ENCODE measurements at regions not wholly inside any gene's neighbourhood (a gene's known extent, or its start where the extent isn't known, plus 50 kb on each side); places are given as distances from the start of the nearest gene placed in this dataset.

- H3K4me1 ChIP-seq (ENCODE audit: control insufficient read depth in 1 of 2, insufficient read depth in 2 of 2, low read length in 2 of 2) = no peaks in the 10 kb centered on the region
- H3K4me3 ChIP-seq (ENCODE audit: low read length in 2 of 2) = no peak overlapping the region
- no peak overlapping the region for H3K27ac ChIP-seq (ENCODE audit: low read depth in 1 of 2, low read length in 2 of 2)
- WGBS, 2 donors = 54 to 61% methylated on average over 16 of the region's 16 CpGs
- H3K36me3 ChIP-seq (ENCODE audit: control insufficient read depth in 1 of 2, insufficient read depth in 2 of 2, low read length in 1 of 2) = no peaks in the 10 kb centered on the region
- H3K9me3 ChIP-seq (ENCODE audit: control insufficient read depth, low read length) = no peaks in the 10 kb centered on the region
- peaks cover 0 to 2% of the 10 kb centered on the region in 2 donors for H3K27me3 ChIP-seq (ENCODE audit: control insufficient read depth in 1 of 2, insufficient read depth in 2 of 2, low read length in 1 of 2)
- DNase-seq = no peak
- intact Hi-C loops (cut with DNase I) = no loop called here
- no peak for ATAC-seq (ENCODE audit: low FRiP score)
Observed at GRCh38 chr1:22347854-22348760, 103.5 kb upstream of the ZBTB40 start.

DNA sequence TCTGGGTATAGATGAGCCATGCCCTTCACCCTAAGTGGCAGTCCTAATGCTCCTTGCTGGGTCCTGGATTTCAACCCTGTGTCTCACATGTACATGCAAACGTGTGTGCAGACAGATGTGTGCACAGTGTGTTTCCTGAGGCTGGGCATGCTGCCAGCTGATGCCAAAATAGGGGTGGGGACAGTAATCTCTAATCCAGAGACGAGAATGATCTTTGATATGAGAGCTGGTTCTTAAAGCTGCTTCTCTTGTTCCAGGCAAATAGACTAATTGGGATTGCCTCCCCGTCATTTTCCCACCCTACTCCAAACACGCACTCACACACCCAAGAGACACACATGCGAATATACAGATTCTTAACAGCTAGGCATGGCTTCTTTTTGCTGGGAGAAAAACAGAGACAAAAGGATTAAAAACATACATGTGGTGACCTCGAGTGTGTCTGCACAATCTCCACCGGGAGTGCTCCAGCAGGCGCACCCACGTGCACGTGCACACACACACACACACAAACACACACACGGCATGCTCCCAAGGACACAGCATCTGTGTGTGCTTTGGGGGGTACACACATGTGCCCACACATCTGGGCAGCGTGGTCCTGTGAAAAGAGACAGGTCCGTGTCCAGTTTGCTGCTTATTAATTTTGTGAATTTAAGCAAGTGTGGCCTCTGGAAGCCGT is 102.1 kb upstream of the ZBTB40 start:
- H3K9me3 ChIP-seq (ENCODE audit: control insufficient read depth, low read length) = no peaks in the 10 kb centered on the region
- H3K4me3 ChIP-seq (ENCODE audit: low read length in 2 of 2) = no peak overlapping the region
- intact Hi-C loops (cut with DNase I) = no loop called here
- no peaks in the 10 kb centered on the region for H3K4me1 ChIP-seq (ENCODE audit: control insufficient read depth in 1 of 2, insufficient read depth in 2 of 2, low read length in 2 of 2)
- WGBS, 2 donors = 25% methylated on average over 14 of the region's 14 CpGs
- ATAC-seq (ENCODE audit: low FRiP score) (peak; percentile 15), DNase-seq (no peak)
- no peaks in the 10 kb centered on the region for H3K36me3 ChIP-seq (ENCODE audit: control insufficient read depth in 1 of 2, insufficient read depth in 2 of 2, low read length in 1 of 2)
- H3K27ac ChIP-seq (ENCODE audit: low read depth in 1 of 2, low read length in 2 of 2) = no peak overlapping the region
- H3K27me3 ChIP-seq (ENCODE audit: control insufficient read depth in 1 of 2, insufficient read depth in 2 of 2, low read length in 1 of 2) = peaks cover 0 to 2% of the 10 kb centered on the region in 2 donors

DNA sequence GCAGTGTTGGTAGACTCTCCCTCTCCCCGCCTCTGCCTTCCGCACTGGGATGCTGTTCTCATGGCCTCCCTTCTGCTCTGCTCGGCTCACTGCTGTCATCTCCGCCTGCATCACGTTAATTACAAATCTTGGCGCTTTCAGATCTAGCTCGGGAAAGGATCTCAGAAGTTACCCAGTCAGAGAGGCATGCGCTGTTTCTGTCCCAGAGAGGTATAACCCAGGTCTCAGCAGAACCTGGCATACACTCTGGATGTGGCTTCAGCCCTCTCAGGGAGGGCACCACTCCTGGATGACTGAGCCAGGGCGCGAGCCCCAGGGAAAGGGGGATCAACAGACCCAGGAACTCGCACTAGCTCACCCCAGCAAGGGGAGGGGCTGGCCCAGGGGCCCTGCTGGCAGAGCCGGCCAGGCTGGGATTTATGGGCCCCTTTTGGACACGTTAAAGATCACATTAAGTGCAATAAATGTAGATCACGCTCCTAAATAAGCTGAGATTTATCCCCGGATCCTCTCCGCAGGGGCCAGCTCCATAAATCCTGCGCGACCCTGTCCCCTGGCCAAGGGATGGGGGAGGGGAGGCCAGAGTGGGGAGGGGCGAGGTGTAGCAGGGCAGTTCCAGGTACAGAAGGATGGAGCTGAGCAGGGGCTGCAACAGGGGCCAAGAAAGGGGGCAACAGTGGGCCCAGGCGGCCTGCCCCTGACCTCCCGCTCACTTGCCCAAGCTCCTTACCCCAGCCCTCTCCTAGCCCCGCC is 101.3 kb upstream of the ZBTB40 start:
- Histone ChIP-seq H3K4me1 (ENCODE audit: control insufficient read depth in 1 of 2, insufficient read depth in 2 of 2, low read length in 2 of 2) (no peaks in the 10 kb centered on the region), H3K36me3 (ENCODE audit: control insufficient read depth in 1 of 2, insufficient read depth in 2 of 2, low read length in 1 of 2) (no peaks in the 10 kb centered on the region), H3K4me3 (ENCODE audit: low read length in 2 of 2) (no peak overlapping the region), H3K27me3 (ENCODE audit: control insufficient read depth in 1 of 2, insufficient read depth in 2 of 2, low read length in 1 of 2) (peaks cover 0 to 2% of the 10 kb centered on the region in 2 donors), H3K27ac (ENCODE audit: low read depth in 1 of 2, low read length in 2 of 2) (no peak overlapping the region), H3K9me3 (ENCODE audit: control insufficient read depth, low read length) (no peaks in the 10 kb centered on the region)
- intact Hi-C loops (cut with DNase I) = no loop called here
- ATAC-seq (ENCODE audit: low FRiP score) (peak; percentile 44), DNase-seq (no peak)
- WGBS, 2 donors = 6 to 7% methylated on average over 20 to 22 of the region's 22 CpGs

DNA sequence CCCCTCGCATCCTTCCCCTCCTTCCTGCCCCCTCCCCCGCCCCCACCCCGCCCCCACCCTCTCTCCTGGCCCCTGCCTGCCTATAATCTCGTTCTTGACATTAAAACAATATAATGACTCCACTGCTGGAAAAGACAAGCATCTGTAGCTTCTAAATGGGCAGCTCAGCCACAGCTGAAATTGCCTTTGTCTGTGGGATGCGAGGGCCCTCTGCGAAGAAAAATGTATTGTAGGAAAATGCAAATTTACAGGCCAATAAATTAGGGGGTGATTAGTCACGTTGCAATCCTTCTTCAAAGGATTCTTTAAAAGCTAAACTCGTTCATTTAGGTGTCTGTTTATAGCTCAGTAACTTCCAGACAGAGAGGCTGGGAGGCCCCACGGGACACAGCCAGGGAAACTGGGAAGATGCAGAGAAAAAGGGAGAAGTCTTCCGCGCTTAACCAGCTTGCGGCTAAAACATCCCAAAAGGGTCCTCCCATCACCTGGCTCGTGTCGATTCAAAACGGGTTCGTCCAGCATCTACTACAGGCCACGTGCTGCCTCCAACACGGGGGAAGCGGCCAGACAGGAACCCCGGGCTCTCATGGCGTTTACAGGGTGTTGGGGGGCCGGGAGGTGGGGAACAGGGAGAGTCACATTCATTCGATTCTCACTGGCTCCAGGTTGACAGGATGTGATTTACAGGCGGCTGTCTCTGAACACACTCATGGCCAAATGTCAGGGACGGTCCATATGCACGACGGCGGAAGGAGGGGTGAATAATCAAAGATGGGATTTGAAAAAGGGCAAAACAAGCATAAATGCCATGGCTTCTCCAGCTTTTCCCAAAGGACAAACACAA is 100.5 kb upstream of the ZBTB40 start:
- no peak for DNase-seq
- no peak overlapping the region for H3K4me3 ChIP-seq (ENCODE audit: low read length in 2 of 2)
- 9 to 10% methylated on average over 25 to 28 of the region's 28 CpGs for WGBS, 2 donors
- no peaks in the 10 kb centered on the region for H3K9me3 ChIP-seq (ENCODE audit: control insufficient read depth, low read length)
- H3K27me3 ChIP-seq (ENCODE audit: control insufficient read depth in 1 of 2, insufficient read depth in 2 of 2, low read length in 1 of 2) = peaks cover 0 to 2% of the 10 kb centered on the region in 2 donors
- no peaks in the 10 kb centered on the region for H3K4me1 ChIP-seq (ENCODE audit: control insufficient read depth in 1 of 2, insufficient read depth in 2 of 2, low read length in 2 of 2)
- no peak for ATAC-seq (ENCODE audit: low FRiP score)
- H3K27ac ChIP-seq (ENCODE audit: low read depth in 1 of 2, low read length in 2 of 2) = no peak overlapping the region
- intact Hi-C loops (cut with DNase I) = no loop called here
- no peaks in the 10 kb centered on the region for H3K36me3 ChIP-seq (ENCODE audit: control insufficient read depth in 1 of 2, insufficient read depth in 2 of 2, low read length in 1 of 2)

DNA sequence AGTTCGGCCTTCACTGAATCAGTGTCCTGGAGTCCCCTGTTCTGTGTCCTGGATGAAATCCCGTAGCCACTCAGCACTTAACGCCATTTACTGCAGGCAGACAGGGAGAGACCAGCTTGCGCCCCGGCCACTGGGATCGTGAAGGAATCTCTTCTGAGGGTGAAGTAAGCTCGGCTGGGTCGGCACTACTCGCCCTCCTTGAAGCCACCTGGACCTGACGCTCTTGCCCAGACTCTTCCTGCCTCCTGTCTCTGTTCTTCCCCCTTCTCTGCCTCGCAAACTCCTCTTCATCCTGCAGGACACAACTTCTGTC is 99.9 kb upstream of the ZBTB40 start:
- Histone ChIP-seq H3K4me3 (ENCODE audit: low read length in 2 of 2) (no peak overlapping the region), H3K27ac (ENCODE audit: low read depth in 1 of 2, low read length in 2 of 2) (no peak overlapping the region), H3K27me3 (ENCODE audit: control insufficient read depth in 1 of 2, insufficient read depth in 2 of 2, low read length in 1 of 2) (peaks cover 0 to 3% of the 10 kb centered on the region in 2 donors), H3K9me3 (ENCODE audit: control insufficient read depth, low read length) (no peaks in the 10 kb centered on the region), H3K36me3 (ENCODE audit: control insufficient read depth in 1 of 2, insufficient read depth in 2 of 2, low read length in 1 of 2) (no peaks in the 10 kb centered on the region), H3K4me1 (ENCODE audit: control insufficient read depth in 1 of 2, insufficient read depth in 2 of 2, low read length in 2 of 2) (no peaks in the 10 kb centered on the region)
- DNase-seq = no peak
- no peak for ATAC-seq (ENCODE audit: low FRiP score)
- intact Hi-C loops (cut with DNase I) = no loop called here
- WGBS, 2 donors = 15 to 16% methylated on average over 11 of the region's 11 CpGs

DNA sequence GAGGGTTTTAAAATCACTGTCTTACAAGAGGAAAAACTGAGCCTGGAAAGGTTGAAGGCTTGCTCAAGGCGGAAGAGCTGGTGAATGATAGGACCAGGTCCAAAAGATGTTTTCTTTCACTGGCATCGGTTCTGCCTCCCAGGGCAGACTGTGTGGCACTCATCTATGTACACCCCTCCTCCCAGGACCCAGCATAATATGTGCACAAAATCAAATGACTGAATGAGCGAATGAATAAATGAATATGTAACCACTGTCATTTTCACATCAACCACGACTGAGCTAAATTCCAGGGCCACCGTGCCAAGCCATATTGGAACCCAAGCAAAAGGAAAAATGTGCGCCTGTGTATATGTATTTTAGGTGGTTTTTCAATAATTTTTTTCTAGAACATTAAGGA is 99.3 kb upstream of the ZBTB40 start:
- H3K9me3 ChIP-seq (ENCODE audit: control insufficient read depth, low read length) = no peaks in the 10 kb centered on the region
- intact Hi-C loops (cut with DNase I) = no loop called here
- DNase-seq = no peak
- no peaks in the 10 kb centered on the region for H3K36me3 ChIP-seq (ENCODE audit: control insufficient read depth in 1 of 2, insufficient read depth in 2 of 2, low read length in 1 of 2)
- peaks cover 0 to 3% of the 10 kb centered on the region in 2 donors for H3K27me3 ChIP-seq (ENCODE audit: control insufficient read depth in 1 of 2, insufficient read depth in 2 of 2, low read length in 1 of 2)
- no peak overlapping the region for H3K4me3 ChIP-seq (ENCODE audit: low read length in 2 of 2)
- no peak for ATAC-seq (ENCODE audit: low FRiP score)
- WGBS, 2 donors = 77 to 81% methylated on average over 6 of the region's 6 CpGs
- H3K27ac ChIP-seq (ENCODE audit: low read depth in 1 of 2, low read length in 2 of 2) = no peak overlapping the region
- H3K4me1 ChIP-seq (ENCODE audit: control insufficient read depth in 1 of 2, insufficient read depth in 2 of 2, low read length in 2 of 2) = no peaks in the 10 kb centered on the region

DNA sequence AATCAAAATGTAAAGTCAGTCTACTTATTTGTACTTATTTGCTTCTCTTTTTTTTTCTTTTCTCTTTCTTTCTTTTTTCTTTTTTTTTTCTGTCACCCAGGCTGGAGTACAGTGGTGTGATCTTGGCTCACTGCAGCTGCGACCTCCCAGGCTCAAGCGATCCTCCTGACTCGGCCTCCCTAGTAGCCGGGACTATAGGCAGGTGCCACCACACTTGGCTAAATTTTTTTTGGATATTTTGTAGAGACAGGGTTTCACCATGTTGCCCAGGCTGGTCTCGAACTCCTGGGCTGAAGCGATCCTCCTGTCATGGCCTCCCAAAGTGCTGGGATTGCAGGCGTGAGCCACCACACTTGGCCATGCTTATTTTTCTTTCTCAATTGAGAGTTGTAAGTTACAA is 98.8 kb upstream of the ZBTB40 start:
- H3K4me1 ChIP-seq (ENCODE audit: control insufficient read depth in 1 of 2, insufficient read depth in 2 of 2, low read length in 2 of 2) = no peaks in the 10 kb centered on the region
- DNase-seq (no peak), ATAC-seq (ENCODE audit: low FRiP score) (no peak)
- H3K9me3 ChIP-seq (ENCODE audit: control insufficient read depth, low read length) = no peaks in the 10 kb centered on the region
- H3K27ac ChIP-seq (ENCODE audit: low read depth in 1 of 2, low read length in 2 of 2) = no peak overlapping the region
- WGBS, 2 donors = 90 to 92% methylated on average over 7 of the region's 7 CpGs
- peaks cover 0 to 3% of the 10 kb centered on the region in 2 donors for H3K27me3 ChIP-seq (ENCODE audit: control insufficient read depth in 1 of 2, insufficient read depth in 2 of 2, low read length in 1 of 2)
- H3K36me3 ChIP-seq (ENCODE audit: control insufficient read depth in 1 of 2, insufficient read depth in 2 of 2, low read length in 1 of 2) = no peaks in the 10 kb centered on the region
- H3K4me3 ChIP-seq (ENCODE audit: low read length in 2 of 2) = no peak overlapping the region
- intact Hi-C loops (cut with DNase I) = no loop called here

- WGBS, 2 donors = 72 to 76% methylated on average over 4 of the region's 4 CpGs
- Histone ChIP-seq H3K4me1 (ENCODE audit: control insufficient read depth in 1 of 2, insufficient read depth in 2 of 2, low read length in 2 of 2) (no peaks in the 10 kb centered on the region), H3K27me3 (ENCODE audit: control insufficient read depth in 1 of 2, insufficient read depth in 2 of 2, low read length in 1 of 2) (peaks cover 0 to 1% of the 10 kb centered on the region in 2 donors), H3K4me3 (ENCODE audit: low read length in 2 of 2) (no peak overlapping the region), H3K27ac (ENCODE audit: low read depth in 1 of 2, low read length in 2 of 2) (no peak overlapping the region), H3K36me3 (ENCODE audit: control insufficient read depth in 1 of 2, insufficient read depth in 2 of 2, low read length in 1 of 2) (no peaks in the 10 kb centered on the region), H3K9me3 (ENCODE audit: control insufficient read depth, low read length) (no peaks in the 10 kb centered on the region)
- ATAC-seq (ENCODE audit: low FRiP score) (no peak), DNase-seq (no peak)
- intact Hi-C loops (cut with DNase I) = no loop called here
Observed at GRCh38 chr1:22359427-22359826, 92.2 kb upstream of the ZBTB40 start.

All from aorta (tissue), 5 donors.